Muscle of back (tissue), 3 donors: ENCODE measurements at regions not wholly inside any gene's neighbourhood (a gene's known extent, or its start where the extent isn't known, plus 50 kb on each side); places are given as distances from the start of the nearest gene placed in this dataset.
"Not testable (repeated sequence)": the region's sequence is repeated elsewhere in the genome, so short reads cannot be mapped to it uniquely, and the experiment has no call there.

Source experiments
- DNase-seq, 3 donors: peaks; one replicate each; pipeline versions ENCODE4 v3.0.0 to v3.0.0-alpha.2; 2013

- no peak for DNase-seq
Observed at GRCh38 chr14:22105006-22105623, 431.5 kb upstream of the OR4E1 start.

- DNase-seq = not testable (repeated sequence)
Observed at GRCh38 chr14:22100764-22101120, 427.1 kb upstream of the OR4E1 start.

- peak; percentile 38 to 67 (median 50) for DNase-seq
Observed at GRCh38 chr14:22099942-22100763, 426.5 kb upstream of the OR4E1 start.

DNA sequence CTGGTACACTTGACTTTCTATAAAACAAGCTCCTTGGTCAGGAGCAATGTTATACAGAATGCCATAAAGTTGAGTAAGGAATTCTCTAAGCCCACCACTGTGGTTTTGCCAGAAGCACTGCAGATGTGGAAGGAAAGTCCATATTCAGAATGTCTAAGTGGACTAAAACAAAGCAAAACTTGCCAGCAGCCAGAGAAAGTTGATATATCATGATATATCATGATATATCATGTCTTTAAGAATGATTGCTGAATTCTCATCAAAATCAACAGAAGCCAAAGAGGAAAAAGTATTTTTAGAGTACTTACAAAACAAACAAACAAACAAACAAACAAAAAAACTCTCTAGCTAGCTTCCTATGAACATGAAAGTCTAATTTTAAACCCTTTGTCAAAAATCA is 424.8 kb upstream of the OR4E1 start:
- DNase-seq = no peak

DNA sequence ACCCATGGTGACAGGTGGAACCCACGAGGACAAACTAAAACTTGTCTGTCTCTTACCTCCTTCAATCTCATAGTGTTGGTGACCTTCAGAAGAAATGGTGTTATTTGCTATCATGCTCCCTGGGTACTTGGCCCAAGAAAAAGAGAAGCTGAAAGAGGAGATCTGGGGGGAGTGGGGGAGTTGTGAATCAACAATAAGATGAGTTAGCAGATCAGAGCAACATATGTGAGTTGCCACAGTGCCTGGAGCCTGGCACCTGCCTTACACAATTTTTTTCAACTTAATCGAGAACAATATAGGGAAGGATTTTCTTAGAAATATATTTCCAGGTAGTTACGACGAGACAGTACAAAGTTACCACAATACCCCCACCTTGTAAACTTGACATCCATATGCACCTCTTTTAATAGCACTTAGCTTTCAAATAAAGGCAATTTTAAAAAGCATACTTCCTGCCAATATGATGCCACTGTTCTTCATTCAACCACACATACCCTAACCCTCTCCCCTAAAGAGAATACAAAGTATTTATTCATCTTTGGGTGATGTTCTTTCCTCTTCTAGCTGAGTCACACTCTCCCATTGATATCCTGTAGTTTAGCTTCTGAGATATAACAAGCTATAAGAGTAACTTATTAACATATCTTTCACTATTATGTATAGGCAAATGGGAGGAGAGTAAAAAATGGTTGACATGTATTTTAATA is 424.1 kb upstream of the OR4E1 start:
- no peak for DNase-seq

GRCh38 chr14:22097072-22097471 is 423.5 kb upstream of the OR4E1 start:
- DNase-seq = no peak

DNA sequence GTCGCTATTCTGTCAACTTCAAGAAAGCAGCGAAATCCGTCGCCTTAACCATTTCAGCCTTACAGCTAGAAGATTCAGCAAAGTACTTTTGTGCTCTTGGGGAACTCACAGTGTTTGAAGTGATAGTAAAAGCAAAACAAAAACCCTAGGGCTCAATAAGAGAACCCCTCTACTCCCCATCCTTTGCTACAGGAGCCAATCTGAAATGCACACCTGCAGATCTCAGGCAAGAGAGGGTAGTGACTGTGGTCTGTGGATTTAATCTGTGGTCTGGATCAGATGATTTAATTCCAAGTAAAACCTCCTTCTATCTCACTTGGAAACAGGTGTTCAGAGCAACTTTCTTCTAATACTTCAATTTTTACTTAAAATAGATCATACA is 422.9 kb upstream of the OR4E1 start:
- DNase-seq = no peak

DNA sequence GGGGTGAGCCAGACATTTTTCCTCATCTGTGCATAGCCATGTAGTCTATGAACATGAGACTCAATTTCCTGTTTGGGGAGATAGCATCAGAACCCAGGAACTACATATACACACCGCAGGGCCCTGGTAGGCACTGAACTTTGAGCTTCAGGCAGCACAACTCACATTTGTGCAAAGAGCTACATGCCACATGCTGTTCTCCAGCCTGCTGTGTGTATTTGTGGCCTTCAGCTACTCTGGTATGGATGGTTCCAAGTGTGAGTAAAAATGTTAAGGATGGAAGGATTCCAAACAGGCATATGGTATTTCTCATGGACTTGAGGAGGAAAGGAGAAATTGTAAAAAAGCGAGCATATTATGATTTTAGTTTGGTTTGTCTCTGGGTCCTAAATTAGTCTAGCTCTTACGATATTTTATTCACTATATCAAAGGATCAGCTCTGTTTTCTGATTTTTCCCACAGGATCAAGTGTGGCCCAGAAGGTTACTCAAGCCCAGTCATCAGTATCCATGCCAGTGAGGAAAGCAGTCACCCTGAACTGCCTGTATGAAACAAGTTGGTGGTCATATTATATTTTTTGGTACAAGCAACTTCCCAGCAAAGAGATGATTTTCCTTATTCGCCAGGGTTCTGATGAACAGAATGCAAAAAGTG is 422.4 kb upstream of the OR4E1 start:
- peak in 1 of 3 donors; percentile 21 for DNase-seq

- no peak for DNase-seq
Observed at GRCh38 chr14:22089940-22090339, 416.3 kb upstream of the OR4E1 start.

DNA sequence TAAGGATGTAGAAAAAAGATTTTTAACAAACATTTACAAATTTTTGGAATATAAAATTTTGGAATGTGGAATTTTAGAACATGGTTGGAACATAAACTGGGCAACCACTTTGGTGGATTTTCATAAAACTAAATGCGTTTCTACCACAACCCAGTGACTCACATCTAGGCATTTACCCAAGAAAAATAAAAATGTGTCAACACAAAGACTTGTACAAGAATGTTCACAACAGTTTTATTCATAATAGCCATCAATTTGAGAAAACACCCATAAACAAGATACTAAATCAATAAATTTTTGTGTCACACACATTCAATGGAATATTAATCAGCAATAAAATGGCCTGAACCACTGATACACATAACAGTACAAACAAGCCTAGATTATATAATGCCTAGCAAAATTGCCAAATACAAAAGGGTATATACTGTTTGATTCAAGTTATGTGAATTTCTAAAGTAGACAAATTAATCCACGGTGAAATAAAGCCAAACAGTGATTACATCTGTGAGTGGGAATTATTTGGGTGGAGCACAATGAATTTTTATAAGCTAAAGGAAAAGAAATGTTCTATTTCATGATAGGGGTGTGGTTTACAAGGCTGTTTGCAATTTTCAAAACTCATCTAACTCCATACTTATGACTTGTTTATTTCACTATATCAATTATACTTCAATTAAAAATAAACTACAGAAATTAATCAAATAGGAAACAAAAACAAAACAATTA is 415.2 kb upstream of the OR4E1 start:
- peak in 1 of 3 donors; percentile 25 for DNase-seq

DNA sequence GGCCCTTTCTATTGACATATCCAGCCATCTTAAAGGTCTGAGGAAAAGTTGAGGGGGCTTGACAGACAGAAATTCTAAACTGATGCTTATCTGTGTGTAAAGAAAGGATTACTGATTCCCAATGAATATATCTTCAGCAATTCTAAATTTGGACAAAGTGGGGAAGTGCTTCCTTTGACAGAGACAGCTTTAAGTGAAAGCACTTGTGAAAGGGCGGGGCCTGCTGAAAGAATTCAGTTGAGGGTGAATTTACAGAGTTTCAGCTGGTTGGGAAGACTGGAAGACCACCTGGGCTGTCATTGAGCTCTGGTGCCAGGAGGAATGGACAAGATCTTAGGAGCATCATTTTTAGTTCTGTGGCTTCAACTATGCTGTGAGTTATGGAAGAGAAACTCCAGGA is 412.5 kb upstream of the OR4E1 start:
- DNase-seq = no peak

GRCh38 chr14:22084393-22085281 is 411.0 kb upstream of the OR4E1 start:
- DNase-seq = peak; percentile 33 to 61 (median 44)

GRCh38 chr14:22081337-22081736 is 407.7 kb upstream of the OR4E1 start:
- no peak for DNase-seq

- no peak for DNase-seq
Observed at GRCh38 chr14:22079766-22080165, 406.1 kb upstream of the OR4E1 start.

DNA sequence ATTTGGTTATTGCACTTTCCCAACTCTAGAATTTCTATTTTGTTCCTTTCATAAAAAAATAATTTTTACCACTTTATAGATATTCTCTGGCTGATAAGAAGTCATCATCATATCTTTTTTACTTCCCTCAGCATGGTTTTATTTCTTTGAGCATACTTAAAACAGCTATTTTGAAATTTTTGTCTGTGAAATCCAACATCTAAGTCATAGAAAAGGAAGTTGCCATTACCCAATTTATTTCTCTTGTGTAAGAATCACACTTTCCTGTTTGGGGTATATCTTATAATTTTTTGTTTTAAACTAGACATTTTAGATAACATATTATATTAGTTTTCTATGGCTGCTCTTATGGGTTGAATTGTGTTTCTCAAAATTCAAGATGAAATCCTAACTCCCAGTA is 400.2 kb upstream of the OR4E1 start:
- no peak for DNase-seq

- peak in 1 of 3 donors; percentile 8 for DNase-seq
Observed at GRCh38 chr14:22071006-22071405, 397.4 kb upstream of the OR4E1 start.

DNA sequence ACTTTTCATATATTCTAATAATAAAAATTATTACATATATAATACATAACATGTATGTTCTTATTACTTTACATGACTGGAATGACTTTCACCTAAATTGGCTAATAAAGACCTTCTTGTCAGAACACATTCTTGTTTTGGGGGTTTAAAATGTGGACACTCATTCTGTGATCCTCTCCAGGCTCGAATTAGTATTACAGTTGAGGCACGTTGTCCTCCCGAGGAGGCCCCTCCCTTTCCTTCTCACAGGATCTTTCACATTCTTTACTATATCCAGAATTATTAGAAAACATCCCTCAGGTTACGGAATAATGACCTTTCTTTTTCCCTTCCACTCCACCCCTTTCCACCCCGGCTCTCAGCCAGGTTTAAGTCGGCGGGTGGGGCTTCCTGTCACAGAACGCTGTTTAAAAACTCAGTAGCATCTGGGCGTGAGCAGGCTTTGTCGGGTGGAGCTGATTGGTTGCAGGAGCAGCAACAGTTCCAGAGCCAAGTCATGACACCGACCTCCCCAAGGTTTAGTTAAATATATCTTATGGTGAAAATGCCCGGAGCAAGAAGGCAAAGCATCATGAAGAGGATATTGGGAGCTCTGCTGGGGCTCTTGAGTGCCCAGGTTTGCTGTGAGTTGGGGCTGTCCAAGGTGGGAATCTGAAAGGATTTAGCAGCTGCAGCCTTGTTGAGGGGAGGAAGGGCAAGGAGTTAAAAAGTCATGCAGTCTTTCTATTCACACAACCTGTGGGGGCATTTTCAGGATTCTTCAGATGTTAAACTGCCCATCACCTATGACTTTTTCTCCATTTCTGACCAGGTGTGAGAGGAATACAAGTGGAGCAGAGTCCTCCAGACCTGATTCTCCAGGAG is 396.7 kb upstream of the OR4E1 start:
- peak in 2 of 3 donors; percentile 13 to 34 for DNase-seq

GRCh38 chr14:22065347-22065746 is 391.7 kb upstream of the OR4E1 start:
- no peak for DNase-seq

DNA sequence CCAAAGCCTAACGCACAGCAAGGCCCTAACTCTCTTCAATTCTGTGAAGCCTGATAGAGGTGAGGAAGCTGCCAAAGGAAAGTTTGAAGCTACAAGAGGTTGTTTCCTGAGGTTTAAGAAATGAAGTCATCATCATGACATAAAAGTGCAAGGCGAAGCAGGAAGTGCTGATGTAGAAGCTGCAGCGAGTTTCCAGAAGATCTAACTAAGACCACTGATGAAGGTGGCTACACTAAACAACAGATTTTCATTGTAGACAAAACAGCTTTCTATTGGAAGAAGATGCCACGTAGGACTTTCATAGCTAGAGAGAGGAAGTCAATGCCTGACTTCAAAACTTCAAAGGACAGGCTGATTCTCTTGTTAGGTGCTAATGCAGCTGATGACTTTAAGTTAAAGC is 385.6 kb upstream of the OR4E1 start:
- no peak for DNase-seq

DNA sequence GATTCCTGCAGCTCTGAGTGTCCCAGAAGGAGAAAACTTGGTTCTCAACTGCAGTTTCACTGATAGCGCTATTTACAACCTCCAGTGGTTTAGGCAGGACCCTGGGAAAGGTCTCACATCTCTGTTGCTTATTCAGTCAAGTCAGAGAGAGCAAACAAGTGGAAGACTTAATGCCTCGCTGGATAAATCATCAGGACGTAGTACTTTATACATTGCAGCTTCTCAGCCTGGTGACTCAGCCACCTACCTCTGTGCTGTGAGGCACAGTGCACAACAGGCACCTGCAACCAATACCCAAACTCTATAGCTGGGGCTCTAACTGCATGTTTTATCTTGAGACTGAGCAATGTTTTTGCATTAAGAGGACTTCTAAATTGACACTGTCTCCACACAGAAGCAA is 379.2 kb upstream of the OR4E1 start:
- no peak for DNase-seq
